Stromal cell of bone marrow (primary cell): ENCODE measurements at regions not wholly inside any gene's neighbourhood (a gene's known extent, or its start where the extent isn't known, plus 50 kb on each side); places are given as distances from the start of the nearest gene placed in this dataset.
A peak's percentile ranks its signal among the peaks of the same experiment; 100 is the strongest.

Experiments used
- DNase-seq: peaks from one replicate; pipeline ENCODE4 v3.0.0-alpha.2; 2012; ENCODE audit warnings: low read depth

DNA sequence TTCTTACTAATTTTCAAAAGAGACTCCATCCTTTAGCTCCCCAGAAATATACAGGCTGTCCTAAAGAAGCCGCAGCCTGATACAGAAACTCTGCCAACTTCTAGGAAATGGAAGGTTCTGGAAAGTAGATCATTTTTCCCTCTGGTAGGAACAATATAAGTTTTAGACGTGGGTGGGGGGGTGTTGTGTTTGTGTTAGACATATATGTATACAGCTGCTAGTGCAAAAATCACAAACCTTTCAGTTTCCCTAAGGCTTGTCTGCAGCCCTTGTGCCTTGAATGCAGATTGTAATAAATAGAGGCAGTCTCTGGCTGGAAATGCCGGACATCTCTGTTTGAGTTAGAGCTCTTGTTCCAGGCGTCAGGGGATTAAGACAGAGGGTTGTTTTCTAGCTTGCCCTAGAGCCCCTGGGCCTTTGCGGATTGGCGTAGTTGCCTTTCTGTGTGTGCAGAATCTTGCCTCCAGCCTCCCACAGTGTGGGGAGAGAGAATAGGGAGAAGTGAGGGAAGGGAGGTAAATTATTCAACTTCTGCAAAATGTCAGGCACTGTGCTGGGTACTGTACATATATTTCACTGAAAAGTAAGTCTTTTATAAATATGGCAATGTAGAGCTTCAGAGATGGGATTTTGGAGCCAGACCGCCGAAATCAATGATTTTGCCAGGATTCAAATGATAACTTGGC is 269.7 kb downstream of the PRL start:
- DNase-seq, result no peak

DNA sequence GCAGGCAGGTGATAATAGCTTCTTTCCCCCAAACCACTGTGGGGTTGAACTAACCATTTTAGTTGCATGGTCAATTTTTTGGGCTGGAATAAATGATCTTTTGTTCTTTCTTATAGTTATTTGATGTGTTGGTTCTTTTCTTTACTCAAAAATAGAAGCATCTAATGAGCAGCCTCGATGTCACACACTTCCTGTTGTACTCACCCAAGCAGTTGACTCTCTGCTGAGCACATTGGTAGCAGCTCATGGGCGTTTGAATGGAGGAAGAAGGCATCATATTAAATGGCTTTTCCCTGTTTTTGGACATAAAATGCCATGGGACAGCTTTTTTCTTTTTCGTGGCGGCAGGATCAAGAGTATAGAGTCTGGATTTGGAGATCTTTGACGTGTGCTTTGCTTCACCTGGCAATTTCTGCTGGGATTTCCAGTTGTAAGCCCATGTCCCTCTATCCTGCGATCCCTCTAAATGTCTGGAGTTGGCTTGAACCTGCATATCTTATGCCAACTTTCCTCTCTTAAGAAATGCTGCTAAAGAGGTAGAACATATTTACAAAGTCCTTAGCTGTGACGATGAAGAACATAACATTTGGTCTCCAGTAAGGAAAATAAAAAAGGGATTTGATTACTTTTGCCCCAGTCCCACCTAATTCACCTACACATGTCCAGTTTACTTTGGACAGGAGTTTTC is 268.3 kb downstream of the PRL start:
- no peak for DNase-seq

GRCh38 chr6:22029171-22029570 is 267.7 kb downstream of the PRL start:
- no peak for DNase-seq

DNA sequence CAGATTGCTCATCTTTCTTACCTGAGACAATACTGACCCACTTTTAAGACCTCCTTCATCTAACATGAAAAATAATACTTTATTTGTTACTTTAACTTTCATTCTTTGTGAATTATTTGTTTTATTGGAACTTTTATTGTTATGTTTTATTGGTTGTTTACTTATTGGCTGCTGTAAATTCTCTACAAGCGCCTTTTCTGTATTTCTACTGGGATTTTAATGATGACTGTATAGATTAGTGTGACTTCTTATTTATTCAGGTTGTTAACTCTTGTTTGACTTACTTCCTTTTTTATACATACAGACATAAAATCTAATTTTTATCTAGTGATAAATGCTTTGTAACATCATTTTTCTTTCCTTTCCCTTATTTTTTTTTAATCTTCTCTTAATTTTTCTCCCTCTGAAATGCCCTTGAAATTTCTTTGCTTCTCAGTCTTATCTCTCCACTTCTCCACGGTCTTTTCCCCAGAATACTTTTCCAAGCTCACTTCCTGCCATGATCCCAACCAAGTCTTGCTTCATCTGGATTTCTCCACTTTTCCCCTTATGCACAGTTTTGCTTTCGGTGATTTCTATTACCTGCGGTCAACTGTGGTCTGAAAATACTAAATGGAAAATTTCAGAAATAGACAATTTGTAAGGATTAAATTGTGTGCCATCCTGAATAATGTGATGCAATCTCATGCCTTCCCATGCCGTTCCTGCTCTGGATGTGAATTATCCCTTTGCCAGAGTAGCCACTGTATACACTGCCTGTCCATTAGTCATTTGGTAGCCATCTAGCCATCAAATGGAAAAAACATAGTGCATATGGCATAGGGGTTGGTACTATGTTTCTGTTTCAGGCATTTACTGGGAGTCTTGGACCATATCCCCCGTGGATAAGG is 265.9 kb downstream of the PRL start:
- no peak for DNase-seq

DNA sequence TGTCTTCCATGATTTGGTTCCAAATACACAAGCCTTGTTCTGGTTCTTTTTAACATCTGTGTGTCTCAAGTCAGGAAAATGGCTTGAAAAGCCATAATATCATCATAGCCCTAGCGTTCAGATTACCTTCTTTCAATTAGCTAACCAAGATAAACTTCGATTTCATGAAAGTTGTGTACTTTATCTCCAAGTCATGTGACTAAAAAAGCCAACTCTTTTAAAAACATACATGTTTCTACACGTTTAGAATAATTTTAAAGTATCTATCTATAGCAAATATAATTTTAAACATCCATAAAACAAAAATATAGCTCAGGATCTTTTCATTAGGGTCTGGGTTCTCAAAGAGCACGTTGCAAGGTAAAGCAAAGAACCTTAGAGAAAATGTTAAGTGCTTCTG is 261.1 kb downstream of the PRL start:
- no peak for DNase-seq

- DNase-seq, result no peak
Observed at GRCh38 chr6:22036275-22036674, 260.6 kb downstream of the PRL start.

- DNase-seq, result no peak
Observed at GRCh38 chr6:22036699-22037098, 260.1 kb downstream of the PRL start.

DNA sequence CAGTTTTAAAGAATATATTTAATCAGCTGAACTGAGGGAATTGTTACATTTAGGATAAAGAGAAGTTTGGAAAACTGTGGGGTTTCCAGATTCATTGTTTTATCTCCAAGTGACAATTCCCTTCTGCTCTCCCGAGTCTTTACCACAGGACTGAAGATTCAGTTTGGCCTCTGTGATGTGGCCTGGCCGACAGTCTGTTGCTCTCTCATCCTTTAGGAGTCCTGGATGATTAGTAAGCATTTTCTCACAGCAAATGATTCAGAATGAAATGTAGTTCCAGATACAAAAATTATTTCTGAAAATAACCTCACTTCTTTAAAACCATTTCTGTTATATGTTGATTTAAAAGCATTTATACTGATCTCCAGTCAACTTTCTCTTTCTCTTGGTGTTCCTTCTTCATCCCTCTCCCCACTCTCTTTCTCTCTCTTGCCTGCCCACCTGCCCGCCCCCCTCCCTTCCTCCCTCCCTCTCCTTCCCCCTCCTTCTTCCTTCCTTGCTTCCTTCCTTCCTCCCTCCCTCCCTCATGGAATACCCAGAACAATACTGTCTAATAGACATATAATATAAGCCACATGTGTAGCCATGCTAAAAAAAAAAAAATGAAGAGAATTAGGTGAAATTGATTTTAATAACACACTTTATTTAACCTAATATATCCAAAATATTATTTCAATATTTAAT is 254.9 kb downstream of the PRL start:
- DNase-seq, result peak; percentile 53

GRCh38 chr6:22042706-22043105 is 254.1 kb downstream of the PRL start:
- peak; percentile 42 for DNase-seq

- no peak for DNase-seq
Observed at GRCh38 chr6:22043284-22043962, 253.4 kb downstream of the PRL start.

DNA sequence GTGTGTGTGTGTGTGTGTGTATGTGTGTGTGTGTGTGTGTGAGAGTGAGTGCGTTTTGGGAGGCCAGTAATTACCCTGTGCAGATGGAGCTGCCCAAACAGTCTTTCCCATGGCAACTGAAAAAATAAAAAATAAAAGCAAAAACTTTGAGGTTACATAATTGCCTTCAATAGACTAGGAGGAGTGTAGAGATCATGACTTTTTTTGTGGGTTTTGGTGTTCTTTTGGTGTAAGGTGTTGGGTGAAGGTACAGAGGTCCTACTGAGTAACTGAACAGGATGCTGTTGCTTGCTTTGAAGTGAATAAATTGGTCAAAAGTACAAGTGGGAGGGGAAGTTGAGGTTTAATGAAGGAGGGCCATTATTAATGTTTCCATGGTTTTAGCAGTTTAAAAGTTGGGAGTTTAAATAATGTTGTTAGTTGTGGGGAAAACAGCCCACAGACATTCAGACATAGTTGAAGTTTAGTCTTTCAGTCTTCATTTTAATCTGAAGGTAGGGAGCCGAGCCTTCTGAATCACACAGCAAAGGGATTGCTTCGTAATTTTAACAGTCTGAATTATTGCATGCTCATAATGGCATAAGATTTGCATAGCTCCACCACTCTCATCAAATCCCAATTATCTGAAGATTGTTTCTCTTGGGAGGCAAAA is 251.4 kb downstream of the PRL start:
- DNase-seq, result no peak

DNA sequence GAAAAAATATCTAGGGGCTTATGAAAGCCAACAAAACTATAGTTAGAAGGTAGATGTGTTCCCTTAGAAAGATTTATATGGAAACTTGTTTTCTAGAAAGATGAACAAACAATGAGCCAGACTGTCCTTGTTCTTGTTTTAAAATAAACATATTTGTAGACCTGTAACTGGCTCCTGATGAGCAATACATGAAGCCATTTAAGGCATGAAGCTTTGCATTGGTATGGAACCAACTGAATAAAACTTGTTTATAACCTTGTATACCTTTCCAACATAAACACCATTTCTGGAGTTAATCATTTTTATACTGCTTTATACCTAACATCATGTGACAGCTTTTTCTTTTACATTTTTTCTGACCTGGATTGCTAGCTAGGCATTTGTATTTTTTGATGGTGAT is 247.8 kb downstream of the PRL start:
- DNase-seq, result no peak

DNA sequence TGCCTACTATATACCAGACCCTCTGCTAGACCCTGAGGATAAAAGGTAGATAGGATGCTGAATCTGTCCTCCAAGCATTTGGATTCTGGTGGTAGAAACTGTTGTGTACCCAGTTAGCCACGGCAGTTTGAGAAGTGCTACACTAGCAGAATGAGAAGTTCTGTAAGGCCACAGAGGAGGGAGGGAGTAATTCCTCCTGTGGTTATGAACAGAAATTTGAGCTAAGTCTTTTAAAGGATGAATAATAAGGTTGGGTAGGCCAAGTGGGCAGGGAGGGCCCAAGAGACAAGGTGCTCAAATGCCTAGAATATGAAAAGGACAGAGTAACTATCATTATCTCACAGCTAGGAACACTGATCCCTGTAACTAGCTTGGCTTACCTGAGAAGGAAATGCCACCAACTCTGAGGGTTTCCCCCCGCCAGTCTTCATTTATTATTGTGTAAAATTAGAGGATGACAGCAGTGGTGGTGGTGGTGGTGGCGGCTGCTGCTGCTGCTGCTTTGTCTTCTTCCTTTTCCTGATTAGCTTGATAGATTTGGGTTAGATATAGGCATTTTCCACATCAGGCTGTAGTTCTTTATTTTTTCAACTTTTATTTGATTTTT is 243.3 kb downstream of the PRL start:
- DNase-seq, result peak; percentile 21

DNA sequence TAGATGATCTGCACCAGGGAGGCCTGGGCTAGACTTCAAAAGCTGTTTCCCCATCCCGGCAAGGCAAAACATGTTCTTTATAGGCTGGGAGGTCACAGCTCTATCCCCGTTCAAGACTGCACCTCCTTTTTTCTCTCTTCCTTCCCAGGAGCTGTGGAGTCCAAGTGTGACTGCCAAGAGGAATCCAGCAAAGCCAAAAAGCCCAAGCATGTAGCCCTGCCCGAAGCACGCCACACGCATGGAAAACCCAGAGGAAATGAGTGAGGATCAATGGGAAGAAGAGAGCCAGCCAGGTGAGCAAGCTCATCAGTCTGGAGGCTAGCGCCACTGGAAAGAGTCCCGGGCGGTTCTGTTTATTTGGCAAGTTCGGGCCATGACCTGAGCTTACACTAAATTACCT is 240.4 kb downstream of the PRL start:
- DNase-seq, result no peak

GRCh38 chr6:22057962-22058361 is 238.9 kb downstream of the PRL start:
- DNase-seq, result no peak

GRCh38 chr6:22059126-22059525 is 237.7 kb downstream of the PRL start:
- no peak for DNase-seq

DNA sequence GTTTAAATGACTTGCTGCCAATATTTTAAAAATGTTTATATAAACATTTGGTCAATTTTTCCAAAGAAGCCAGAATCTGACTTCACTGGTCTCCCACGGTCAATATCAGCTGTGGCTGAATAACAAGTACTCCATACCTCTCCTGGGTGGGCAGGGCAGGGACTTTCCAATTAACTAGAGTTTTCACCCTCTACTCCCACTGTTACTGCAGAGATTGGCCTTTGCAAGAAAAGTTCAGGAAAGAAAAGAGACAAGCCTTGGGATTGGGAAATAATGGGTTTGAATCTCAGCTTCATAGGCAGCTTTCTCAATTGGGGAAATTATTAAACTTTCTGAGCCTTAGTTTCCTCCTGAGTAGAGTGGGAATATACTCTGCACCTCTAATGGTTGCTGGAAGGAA is 236.9 kb downstream of the PRL start:
- DNase-seq, result no peak

DNA sequence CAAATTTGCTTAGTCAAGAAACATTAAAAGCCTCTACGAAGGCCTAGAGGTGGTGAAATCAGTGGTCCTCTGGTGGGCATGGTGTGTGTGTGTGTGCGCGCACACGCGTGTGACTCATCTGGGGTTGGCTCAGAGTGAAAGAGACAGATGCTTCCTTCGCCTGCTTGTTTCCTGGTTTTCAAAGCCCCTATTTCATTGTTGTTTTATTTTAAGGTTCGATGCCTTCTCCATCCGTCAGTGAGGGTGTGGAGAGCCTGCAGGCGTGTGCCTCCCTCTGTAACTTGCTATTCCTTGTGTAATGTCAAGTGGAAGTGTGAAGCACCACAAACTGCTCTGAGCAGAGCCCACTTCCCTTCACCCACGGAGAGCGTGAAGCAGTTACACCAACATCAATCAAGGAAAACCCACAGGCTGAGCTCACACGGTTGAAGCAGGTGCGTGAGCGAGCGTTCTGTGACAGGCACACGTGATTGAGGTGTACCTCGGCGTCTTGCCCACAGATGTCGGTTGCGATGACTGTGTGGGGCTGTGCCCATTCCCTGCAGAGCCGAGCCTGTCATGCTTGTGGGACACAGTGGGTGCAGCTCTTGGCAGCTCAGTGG is 233.9 kb downstream of the PRL start:
- DNase-seq, result no peak

GRCh38 chr6:22064558-22064957 is 232.3 kb downstream of the PRL start:
- DNase-seq, result no peak

GRCh38 chr6:22067122-22067521 is 229.7 kb downstream of the PRL start:
- DNase-seq, result no peak
